HL-60 (cell line): ENCODE measurements at regions not wholly inside any gene's neighbourhood (a gene's known extent, or its start where the extent isn't known, plus 50 kb on each side); places are given as distances from the start of the nearest gene placed in this dataset.

Experiments used
- DNase-seq, 2 experiments: peaks; one replicate each; pipeline ENCODE4 v3.0.0-alpha.2; 2010 to 2020; ENCODE audit warnings: low read depth in 1 of 2, low spot score in 1 of 2
- H3K27ac ChIP-seq: fragments of 250-450 bp; sonication (Bioruptor Pico); replicated peaks from 2 replicates; pipeline ENCODE4 v1.5.1; 2020; ENCODE audit warnings: mild to moderate bottlenecking, moderate library complexity
- H3K27me3 ChIP-seq: fragments of 250-450 bp; sonication (Bioruptor Pico); 2 replicates; pipeline ENCODE4 v1.5.1; 2021; ENCODE audit warnings: mild to moderate bottlenecking, moderate library complexity; ENCODE audit not compliant: insufficient read depth, poor library complexity, severe bottlenecking
- H3K4me3 ChIP-seq: replicated peaks from 2 replicates; pipeline ENCODE4 v1.5.1; 2011; ENCODE audit warnings: mild to moderate bottlenecking, control low read depth, low read length; ENCODE audit not compliant: insufficient read depth
- GABPA ChIP-seq: IDR thresholded peaks from 2 replicates; pipeline ENCODE4 v1.6.1; 2012; ENCODE audit warnings: low read depth
- POLR2AphosphoS5 ChIP-seq: IDR thresholded peaks from 2 replicates; pipeline ENCODE4 v1.6.1; 2012; ENCODE audit warnings: low read depth
- REST ChIP-seq: IDR thresholded peaks from 2 replicates; pipeline ENCODE4 v1.6.1; 2012; ENCODE audit warnings: low read depth; ENCODE audit not compliant: insufficient replicate concordance
- SPI1 ChIP-seq: IDR thresholded peaks from 2 replicates; pipeline ENCODE4 v1.6.1; 2012; ENCODE audit warnings: low read depth, mild to moderate bottlenecking, borderline replicate concordance
- TF ChIP-seq, protein P1 (sequence below): IDR thresholded peaks from one replicate; pipeline ENCODE4 v1.5.1; 2011; ENCODE audit warnings: low read length, control low read depth, inconsistent platforms; ENCODE audit not compliant: insufficient read depth

- no peak overlapping the region for H3K4me3 ChIP-seq
- DNase-seq, result no peak
- TF ChIP-seq GABPA (no peak), SPI1 (no peak), REST (no peak), POLR2AphosphoS5 (no peak)
- TF ChIP-seq, protein P1, sequence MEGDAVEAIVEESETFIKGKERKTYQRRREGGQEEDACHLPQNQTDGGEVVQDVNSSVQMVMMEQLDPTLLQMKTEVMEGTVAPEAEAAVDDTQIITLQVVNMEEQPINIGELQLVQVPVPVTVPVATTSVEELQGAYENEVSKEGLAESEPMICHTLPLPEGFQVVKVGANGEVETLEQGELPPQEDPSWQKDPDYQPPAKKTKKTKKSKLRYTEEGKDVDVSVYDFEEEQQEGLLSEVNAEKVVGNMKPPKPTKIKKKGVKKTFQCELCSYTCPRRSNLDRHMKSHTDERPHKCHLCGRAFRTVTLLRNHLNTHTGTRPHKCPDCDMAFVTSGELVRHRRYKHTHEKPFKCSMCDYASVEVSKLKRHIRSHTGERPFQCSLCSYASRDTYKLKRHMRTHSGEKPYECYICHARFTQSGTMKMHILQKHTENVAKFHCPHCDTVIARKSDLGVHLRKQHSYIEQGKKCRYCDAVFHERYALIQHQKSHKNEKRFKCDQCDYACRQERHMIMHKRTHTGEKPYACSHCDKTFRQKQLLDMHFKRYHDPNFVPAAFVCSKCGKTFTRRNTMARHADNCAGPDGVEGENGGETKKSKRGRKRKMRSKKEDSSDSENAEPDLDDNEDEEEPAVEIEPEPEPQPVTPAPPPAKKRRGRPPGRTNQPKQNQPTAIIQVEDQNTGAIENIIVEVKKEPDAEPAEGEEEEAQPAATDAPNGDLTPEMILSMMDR, result no peak
- no peak overlapping the region for H3K27ac ChIP-seq
- no peaks in the 10 kb centered on the region for H3K27me3 ChIP-seq
Observed at GRCh38 chr4:22635692-22636091, 57.0 kb upstream of the GBA3 start.

GRCh38 chr4:22637306-22637705, 55.4 kb upstream of the GBA3 start:
- no peak for DNase-seq
- Histone ChIP-seq H3K27me3 (no peaks in the 10 kb centered on the region), H3K27ac (no peak overlapping the region), H3K4me3 (no peak overlapping the region)
- TF ChIP-seq GABPA, result no peak
- TF ChIP-seq POLR2AphosphoS5, result no peak
